HEK293T (cell line): ENCODE measurements at regions not wholly inside any gene's neighbourhood (a gene's known extent, or its start where the extent isn't known, plus 50 kb on each side); places are given as distances from the start of the nearest gene placed in this dataset.

Source experiments
- BHLHE40 ChIP-seq: fragments of 450-650 bp; IDR thresholded peaks from 2 replicates; pipeline ENCODE4 v1.6.1; 2016; ENCODE audit warnings: mild to moderate bottlenecking, moderate library complexity, borderline replicate concordance
- ELF4 ChIP-seq: fragments of 450-650 bp; IDR thresholded peaks from 2 replicates; pipeline ENCODE4 v1.6.1; 2017; ENCODE audit warnings: antibody characterized with exemption
- FOXM1 ChIP-seq: fragments of 450-650 bp; IDR thresholded peaks from 2 replicates; pipeline ENCODE4 v1.6.1; 2017; ENCODE audit warnings: mild to moderate bottlenecking, borderline replicate concordance
- HDGF ChIP-seq: fragments of 450-650 bp; IDR thresholded peaks from 2 replicates; pipeline ENCODE4 v1.6.1; 2017; ENCODE audit warnings: antibody characterized with exemption, borderline replicate concordance
- LEF1 ChIP-seq: fragments of 450-650 bp; IDR thresholded peaks from 2 replicates; pipeline ENCODE4 v1.6.1; 2017; ENCODE audit warnings: mild to moderate bottlenecking, borderline replicate concordance
- SP1 ChIP-seq: fragments of 450-650 bp; IDR thresholded peaks from 2 replicates; pipeline ENCODE4 v1.6.1; 2017
- SUZ12 ChIP-seq: fragments of 450-650 bp; IDR thresholded peaks from 2 replicates; pipeline ENCODE4 v1.6.1; 2016; ENCODE audit warnings: mild to moderate bottlenecking
- TARDBP ChIP-seq: fragments of 450-650 bp; IDR thresholded peaks from 2 replicates; pipeline ENCODE4 v1.6.1; 2016
- ZNF384 ChIP-seq: fragments of 450-650 bp; IDR thresholded peaks from 2 replicates; pipeline ENCODE4 v1.6.1; 2016

- TF ChIP-seq SP1 (no peak), TARDBP (no peak), HDGF (no peak), ZNF384 (no peak), ELF4 (no peak), FOXM1 (no peak), SUZ12 (no peak), LEF1 (no peak), BHLHE40 (no peak)
Measured at GRCh38 chr2:228771315-228771714, 499.8 kb downstream of the PID1 start.
